GM20000 (cell line): ENCODE measurements at regions not wholly inside any gene's neighbourhood (a gene's known extent, or its start where the extent isn't known, plus 50 kb on each side); places are given as distances from the start of the nearest gene placed in this dataset.

Experiments used
- DNase-seq: peaks from one replicate; pipeline ENCODE4 v3.0.0; 2012; ENCODE audit warnings: low spot score
- TF ChIP-seq, protein P1 (sequence below): IDR thresholded peaks from 2 replicates; pipeline ENCODE4 v1.5.1; 2012; ENCODE audit warnings: mild to moderate bottlenecking, control low read depth; ENCODE audit errors: extremely low read depth, missing control alignments

GRCh38 chr9:12915366-12915954, 140.6 kb downstream of the LURAP1L start:
- no peak for DNase-seq
- TF ChIP-seq, protein P1, sequence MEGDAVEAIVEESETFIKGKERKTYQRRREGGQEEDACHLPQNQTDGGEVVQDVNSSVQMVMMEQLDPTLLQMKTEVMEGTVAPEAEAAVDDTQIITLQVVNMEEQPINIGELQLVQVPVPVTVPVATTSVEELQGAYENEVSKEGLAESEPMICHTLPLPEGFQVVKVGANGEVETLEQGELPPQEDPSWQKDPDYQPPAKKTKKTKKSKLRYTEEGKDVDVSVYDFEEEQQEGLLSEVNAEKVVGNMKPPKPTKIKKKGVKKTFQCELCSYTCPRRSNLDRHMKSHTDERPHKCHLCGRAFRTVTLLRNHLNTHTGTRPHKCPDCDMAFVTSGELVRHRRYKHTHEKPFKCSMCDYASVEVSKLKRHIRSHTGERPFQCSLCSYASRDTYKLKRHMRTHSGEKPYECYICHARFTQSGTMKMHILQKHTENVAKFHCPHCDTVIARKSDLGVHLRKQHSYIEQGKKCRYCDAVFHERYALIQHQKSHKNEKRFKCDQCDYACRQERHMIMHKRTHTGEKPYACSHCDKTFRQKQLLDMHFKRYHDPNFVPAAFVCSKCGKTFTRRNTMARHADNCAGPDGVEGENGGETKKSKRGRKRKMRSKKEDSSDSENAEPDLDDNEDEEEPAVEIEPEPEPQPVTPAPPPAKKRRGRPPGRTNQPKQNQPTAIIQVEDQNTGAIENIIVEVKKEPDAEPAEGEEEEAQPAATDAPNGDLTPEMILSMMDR: no peak

- no peak for DNase-seq
- TF ChIP-seq, protein P1: no peak
Measured at GRCh38 chr9:12916042-12916441, 141.2 kb downstream of the LURAP1L start.

GRCh38 chr9:12920437-12920836, 145.6 kb downstream of the LURAP1L start:
- DNase-seq: no peak
- TF ChIP-seq, protein P1: no peak

- DNase-seq: no peak
- TF ChIP-seq, protein P1: no peak
Measured at GRCh38 chr9:12921621-12922020, 146.8 kb downstream of the LURAP1L start.

DNA sequence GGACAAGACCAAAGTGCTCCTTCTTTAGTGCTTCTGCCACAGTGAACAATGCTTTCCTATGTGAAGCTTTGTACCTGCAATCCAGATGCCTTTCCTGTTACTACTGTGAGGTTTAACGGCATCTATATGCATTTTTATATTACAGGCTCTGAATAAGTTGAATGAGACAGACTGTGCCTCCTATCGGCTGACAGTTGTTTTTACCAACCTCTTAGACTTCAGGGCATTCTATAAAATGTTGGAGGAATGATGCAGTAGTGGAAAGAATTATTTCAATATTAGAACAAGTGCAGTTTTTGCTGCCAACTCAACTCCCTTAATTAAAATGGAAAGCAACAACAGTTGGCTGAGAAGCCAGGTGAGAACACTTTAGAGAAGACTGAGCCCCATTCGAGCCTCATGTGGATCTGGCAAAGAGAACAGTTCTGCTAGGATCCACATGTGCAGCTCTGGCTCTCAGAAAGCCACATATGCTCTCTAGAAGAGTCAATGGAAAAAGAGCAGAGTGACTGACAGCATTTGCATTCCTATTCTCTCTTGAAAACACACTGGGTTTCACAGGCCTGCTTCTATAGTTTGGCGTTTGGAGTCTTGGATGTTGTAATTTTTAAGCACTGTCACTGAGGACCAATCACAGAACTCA, 147.5 kb downstream of the LURAP1L start:
- DNase-seq: no peak
- TF ChIP-seq, protein P1: no peak

- DNase-seq: no peak
- TF ChIP-seq, protein P1: no peak
Measured at GRCh38 chr9:12923468-12924009, 148.7 kb downstream of the LURAP1L start.

DNA sequence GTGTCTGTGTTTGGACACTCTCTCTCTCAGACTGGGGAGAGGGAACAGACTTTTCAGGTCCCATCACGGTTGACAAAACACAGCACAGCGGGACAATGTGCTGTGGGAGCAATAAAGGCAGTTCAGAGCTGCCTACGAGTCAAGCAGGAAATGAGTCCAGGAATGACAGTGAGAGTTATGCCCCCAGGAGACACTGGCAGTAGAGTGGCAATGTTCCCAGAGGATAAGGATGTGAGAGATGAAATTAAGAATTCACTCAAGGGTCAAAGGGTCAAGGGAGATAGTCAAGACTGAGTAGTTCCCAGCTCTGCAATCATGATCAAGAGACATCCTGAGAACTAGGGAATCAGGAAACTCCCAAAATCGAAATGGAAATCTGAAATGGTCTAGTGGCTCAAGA, 156.1 kb downstream of the LURAP1L start:
- TF ChIP-seq, protein P1: no peak
- DNase-seq: no peak
